DND-41 (cell line): ENCODE measurements at regions not wholly inside any gene's neighbourhood (a gene's known extent, or its start where the extent isn't known, plus 50 kb on each side); places are given as distances from the start of the nearest gene placed in this dataset.

Experiments used
- EZH2 ChIP-seq: IDR thresholded peaks from 3 replicates; pipeline ENCODE4 v1.6.1; 2012; ENCODE audit warnings: borderline replicate concordance, low read depth, mild to moderate bottlenecking, moderate library complexity, low read length, inconsistent platforms; ENCODE audit not compliant: severe bottlenecking
- TF ChIP-seq, protein P1 (sequence below): IDR thresholded peaks from 2 replicates; pipeline ENCODE4 v1.5.1; 2012; ENCODE audit warnings: borderline replicate concordance, low read length, moderate library complexity, mild to moderate bottlenecking; ENCODE audit not compliant: poor library complexity, severe bottlenecking; ENCODE audit errors: extremely low read depth

DNA sequence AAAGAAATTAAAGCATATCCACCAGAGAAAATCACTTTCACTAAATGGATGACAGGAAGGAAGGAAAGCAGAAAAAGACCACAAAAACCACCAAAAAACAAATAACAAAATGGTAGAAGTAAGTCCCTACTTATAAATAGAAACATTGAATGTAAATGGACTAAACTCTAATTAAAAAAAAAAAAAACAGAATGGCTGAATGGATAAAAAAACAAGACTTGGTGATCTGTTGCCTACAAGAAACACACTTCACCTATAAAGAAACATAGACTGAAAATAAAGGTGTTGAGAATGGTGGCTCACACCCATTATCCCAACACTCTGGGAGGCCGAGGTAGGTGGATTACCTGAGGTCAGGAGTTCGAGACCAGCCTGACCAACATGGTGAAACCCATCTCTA, 122.9 kb downstream of the HMHB1 start:
- TF ChIP-seq, protein P1, sequence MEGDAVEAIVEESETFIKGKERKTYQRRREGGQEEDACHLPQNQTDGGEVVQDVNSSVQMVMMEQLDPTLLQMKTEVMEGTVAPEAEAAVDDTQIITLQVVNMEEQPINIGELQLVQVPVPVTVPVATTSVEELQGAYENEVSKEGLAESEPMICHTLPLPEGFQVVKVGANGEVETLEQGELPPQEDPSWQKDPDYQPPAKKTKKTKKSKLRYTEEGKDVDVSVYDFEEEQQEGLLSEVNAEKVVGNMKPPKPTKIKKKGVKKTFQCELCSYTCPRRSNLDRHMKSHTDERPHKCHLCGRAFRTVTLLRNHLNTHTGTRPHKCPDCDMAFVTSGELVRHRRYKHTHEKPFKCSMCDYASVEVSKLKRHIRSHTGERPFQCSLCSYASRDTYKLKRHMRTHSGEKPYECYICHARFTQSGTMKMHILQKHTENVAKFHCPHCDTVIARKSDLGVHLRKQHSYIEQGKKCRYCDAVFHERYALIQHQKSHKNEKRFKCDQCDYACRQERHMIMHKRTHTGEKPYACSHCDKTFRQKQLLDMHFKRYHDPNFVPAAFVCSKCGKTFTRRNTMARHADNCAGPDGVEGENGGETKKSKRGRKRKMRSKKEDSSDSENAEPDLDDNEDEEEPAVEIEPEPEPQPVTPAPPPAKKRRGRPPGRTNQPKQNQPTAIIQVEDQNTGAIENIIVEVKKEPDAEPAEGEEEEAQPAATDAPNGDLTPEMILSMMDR = no peak
- no peak for TF ChIP-seq EZH2
